NCI-H69 (cell line): ENCODE measurements at regions not wholly inside any gene's neighbourhood (a gene's known extent, or its start where the extent isn't known, plus 50 kb on each side); places are given as distances from the start of the nearest gene placed in this dataset.
"Not testable (repeated sequence)": the region's sequence is repeated elsewhere in the genome, so short reads cannot be mapped to it uniquely, and the experiment has no call there.

ENCODE experiments used
- DNase-seq: peaks from one replicate; lab custom pipeline; 2025; lab: John Stamatoyannopoulos, UW

GRCh38 chr7:16369855-16370254 is 51.5 kb downstream of the CRPPA start:
- DNase-seq: no peak

GRCh38 chr7:16369309-16369708 is 52.0 kb downstream of the CRPPA start:
- DNase-seq: not testable (repeated sequence)

DNA sequence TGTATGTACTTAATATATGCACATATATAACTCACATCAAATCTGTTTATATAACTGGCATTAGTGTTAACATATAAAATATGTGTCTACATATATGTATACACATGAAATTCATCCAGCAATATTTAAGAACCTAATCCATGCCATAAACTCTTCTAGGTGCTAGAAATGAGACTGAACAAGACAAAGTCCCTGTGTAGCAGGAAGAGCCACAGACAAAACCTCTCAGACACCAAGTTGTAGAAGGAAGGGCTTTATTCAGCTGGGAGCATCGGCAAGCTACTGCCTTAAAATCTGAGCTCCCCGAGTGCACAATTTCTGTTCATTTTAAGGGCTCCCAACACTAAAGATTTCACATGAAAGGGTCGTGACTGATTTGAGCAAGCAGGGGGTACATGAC is 52.5 kb downstream of the CRPPA start:
- no peak for DNase-seq

GRCh38 chr7:16367115-16367514 is 54.2 kb downstream of the CRPPA start:
- no peak for DNase-seq

- no peak for DNase-seq
Observed at GRCh38 chr7:16365952-16366351, 55.4 kb downstream of the CRPPA start.

- peak; percentile 17 for DNase-seq
Observed at GRCh38 chr7:16365177-16365576, 56.2 kb downstream of the CRPPA start.

DNA sequence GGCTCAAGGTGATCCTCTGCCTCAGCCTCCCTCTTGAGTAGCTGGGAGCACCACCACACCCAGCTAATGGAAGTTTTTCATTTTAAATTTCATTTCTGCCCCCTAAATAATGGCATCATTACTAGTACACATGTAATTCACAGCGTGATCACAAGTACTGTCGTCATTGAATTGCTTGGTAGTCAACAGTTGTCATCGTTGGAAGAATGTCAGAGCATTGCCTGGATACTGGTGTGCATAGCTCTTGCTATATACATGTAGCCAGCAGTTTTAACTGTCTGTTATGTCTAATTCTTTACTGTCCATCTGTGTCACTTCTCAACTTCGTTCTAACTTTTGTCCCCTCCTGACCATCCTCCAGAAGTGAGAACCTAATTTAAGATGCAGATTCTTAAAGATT is 62.1 kb downstream of the CRPPA start:
- no peak for DNase-seq

DNA sequence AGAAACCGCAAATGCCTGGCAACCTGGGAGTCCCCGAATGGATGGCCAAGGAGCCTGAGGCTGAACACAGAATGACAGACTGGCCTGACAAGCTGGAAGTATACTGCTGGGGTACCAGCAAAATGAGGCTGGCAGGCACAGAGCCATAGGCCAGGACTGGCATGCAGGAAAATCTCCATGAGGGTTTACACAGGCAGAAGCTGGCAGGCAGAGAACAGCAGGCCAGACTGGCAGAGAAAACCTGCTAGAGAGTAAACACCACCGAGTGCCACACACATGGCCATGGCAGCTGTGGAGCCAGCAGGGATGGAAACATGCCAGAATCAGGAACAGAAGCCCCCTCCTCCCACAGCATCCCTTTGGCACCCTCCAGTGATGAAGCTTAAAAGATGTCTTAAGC is 63.4 kb downstream of the CRPPA start:
- DNase-seq: peak; percentile 78

- no peak for DNase-seq
Observed at GRCh38 chr7:16357474-16357873, 63.9 kb downstream of the CRPPA start.

- no peak for DNase-seq
Observed at GRCh38 chr7:16356301-16356958, 64.9 kb downstream of the CRPPA start.

GRCh38 chr7:16354573-16354972 is 66.8 kb downstream of the CRPPA start:
- no peak for DNase-seq

- no peak for DNase-seq
Observed at GRCh38 chr7:16353226-16353625, 68.1 kb downstream of the CRPPA start.

DNA sequence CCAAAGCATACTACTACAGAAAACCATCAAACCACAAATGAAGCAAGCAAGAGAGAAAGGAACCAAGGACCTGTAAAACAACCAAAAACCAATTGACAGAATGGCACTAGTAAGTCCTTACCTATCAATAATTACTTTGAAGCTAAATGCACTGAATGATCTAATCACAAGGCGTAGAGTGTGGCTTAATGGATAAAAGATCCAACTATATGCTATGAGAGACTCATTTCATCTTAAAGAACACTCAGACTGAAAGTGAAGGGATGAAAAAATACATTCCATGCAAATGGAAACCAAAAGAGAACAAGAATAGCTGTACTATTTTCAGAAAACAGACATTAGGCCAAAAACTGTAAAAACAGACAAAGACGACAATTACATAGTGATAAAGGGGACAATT is 70.7 kb downstream of the CRPPA start:
- DNase-seq: no peak

DNA sequence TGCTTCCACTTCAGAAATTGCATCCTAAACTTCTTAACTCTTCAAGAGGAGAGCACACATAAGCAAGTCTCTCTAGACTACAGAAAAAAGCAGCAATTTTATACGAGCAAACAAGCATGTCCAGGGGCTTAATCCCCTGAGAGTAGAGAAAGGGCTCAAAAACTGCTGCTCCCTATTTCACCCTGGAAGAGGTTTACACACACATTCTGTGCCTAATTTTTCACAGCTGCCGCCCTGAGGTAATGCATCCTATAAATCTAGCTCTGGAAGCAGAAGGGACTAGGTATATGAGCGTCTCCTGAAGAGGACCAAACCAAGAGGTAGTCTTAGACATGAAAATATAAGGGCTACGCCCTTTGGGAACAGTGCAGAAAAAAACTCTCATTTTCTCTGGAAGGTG is 73.1 kb downstream of the CRPPA start:
- DNase-seq: peak; percentile 5

DNA sequence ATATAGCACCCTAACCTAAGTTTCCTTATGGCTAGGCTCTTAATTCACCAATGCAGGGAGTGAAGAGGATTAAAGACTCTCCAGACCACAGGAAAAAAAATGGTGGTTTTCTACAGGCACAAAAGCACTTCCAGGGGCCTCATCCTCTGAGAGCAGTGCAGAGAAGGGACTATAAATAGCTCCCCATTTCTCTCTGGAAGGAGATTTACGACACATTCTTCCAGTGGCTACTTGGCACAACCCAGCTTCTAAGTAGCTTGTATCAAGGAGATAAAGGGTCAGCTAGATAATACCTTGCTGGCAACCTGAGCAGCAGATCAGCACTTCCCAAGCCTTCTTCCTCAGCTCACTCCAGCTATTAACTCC is 73.5 kb downstream of the CRPPA start:
- no peak for DNase-seq

DNA sequence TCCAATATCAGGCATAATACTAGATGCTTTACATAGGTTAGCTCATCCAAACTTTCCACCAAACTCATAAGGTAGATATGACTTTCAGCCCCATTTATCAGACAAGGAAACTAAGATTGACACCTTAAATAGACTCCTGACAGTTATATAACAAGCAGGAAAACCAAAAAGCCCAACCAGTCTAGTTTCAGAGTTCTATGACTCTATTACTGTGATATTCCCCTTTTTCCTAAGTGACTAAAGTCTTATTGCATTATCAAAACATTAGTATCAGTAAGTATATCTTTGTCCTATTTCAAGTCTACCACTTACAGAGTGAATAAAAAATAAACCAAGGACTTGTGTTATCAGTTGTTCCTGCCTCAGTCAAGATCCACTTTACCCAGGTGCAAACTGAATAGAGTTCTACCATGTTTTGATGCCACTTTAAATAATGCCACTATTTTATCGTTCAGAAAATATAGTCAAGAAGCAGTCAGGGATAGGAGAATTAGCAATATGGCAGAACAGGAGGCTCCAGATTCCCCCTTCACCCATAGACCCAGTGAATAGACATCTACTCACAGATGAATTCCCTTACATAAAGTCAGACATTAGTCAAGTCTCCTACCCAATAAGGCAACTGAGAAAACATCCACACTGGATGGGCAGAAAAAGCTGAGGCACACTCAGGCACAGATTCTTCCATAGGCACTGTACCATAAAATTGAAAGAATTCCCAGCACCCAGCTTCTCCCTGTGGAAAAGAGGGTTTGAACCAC is 74.1 kb downstream of the CRPPA start:
- no peak for DNase-seq

DNA sequence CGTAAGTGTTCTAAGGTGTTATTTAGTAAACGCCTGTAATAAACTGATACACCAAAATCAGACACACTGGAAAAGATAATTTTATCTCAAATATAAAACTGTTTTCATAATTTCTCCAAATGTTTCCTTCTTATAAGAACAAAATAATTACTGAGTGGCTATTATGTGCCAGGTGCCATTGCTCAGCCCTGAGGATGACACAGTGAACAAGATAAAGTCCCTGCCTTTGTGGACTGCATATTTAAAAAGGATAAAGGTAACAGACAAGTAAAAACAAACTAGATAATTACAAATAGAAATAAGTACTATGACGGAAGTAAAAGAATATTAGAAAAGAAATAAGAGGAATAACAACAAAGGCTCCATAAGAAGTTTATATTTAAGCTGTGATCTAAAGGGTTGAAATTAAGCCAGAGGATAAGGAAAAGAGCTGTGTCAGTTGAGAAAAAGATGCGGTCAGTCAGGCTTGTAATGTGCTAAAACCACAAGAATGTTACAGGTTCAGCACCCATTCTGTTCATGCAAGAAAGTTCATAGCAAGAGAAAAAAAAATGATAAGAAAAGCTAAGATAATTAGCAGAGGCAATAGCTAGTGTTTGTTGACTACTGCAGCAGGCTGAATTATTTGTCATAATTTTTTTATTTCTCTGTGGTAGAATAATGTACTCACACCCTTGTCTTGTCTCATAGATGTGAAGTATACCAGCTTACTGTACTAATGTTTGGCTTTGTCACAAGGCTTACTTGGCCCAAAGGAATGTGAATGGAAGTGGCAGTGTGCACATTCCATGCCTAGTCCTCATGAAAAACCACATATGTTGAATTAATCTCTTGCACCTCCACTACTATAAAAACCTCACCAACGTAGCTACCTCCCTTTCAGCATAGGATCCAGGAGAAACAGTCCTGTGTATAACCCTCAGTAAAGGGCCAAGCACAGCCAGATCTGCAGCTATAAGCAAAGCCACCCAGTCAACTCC is 75.1 kb downstream of the CRPPA start:
- no peak for DNase-seq

DNA sequence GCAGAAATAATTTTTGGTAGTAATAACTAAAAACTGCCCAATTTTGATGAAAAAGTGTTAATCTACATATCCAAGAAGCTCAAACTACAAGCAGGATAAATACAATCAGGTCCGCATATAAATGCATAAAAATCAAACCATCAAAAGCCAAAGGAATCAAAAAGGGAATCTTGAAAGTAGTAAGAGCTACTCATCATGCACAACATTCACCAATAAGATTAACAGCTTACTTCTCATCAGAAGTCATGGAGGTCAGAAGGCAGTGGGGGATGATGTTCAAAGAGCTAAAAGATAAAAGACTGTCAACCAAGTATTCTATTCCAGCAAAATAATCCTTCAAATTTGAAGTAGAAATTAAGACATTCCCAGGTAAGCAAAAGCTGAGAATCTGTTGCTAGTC is 76.4 kb downstream of the CRPPA start:
- no peak for DNase-seq

DNA sequence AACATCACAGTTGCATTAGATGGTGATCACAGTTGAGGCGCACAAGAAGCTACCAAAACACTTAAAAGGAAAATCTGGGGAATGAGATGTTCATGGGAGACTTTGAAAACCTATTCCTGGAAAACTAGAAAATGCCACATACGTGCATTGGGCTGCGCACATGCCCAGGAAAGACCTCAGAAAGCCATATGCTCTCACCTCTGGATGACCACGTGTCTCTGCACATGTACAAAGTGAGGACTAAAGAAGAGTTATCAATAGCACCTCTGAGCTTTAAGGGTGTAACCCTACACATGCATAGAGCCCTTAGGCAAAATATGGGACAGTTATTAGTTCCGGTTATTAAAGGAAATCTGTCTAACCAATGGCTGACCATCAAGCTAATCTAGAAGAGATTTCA is 77.7 kb downstream of the CRPPA start:
- DNase-seq: no peak

- no peak for DNase-seq
Observed at GRCh38 chr7:16338065-16338464, 83.3 kb downstream of the CRPPA start.

DNA sequence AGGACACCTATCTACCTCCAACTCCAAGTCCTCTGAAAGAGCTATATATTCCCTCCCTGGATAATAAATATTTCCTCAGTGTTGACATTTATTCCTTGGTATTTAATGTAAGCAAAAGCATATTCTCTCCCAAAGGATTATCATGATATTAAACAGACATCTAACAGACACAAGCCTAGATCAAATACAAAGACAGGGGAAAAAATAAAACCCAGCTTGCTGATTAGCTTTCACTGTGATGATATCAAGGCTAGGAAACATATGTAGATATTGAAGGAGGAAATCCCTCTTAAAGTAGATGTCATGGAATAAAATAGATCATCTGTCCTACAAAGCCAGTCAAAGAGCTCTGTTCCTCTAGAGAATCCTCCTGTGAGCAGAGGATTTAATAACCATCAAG is 95.2 kb downstream of the CRPPA start:
- no peak for DNase-seq

- no peak for DNase-seq
Observed at GRCh38 chr7:16323313-16323712, 98.0 kb downstream of the CRPPA start.
